ENCODE measurements at regions not wholly inside any gene's neighbourhood (a gene's known extent, or its start where the extent isn't known, plus 50 kb on each side); places are given as distances from the start of the nearest gene placed in this dataset.
A peak's percentile ranks its signal among the peaks of the same experiment; 100 is the strongest.

DNA sequence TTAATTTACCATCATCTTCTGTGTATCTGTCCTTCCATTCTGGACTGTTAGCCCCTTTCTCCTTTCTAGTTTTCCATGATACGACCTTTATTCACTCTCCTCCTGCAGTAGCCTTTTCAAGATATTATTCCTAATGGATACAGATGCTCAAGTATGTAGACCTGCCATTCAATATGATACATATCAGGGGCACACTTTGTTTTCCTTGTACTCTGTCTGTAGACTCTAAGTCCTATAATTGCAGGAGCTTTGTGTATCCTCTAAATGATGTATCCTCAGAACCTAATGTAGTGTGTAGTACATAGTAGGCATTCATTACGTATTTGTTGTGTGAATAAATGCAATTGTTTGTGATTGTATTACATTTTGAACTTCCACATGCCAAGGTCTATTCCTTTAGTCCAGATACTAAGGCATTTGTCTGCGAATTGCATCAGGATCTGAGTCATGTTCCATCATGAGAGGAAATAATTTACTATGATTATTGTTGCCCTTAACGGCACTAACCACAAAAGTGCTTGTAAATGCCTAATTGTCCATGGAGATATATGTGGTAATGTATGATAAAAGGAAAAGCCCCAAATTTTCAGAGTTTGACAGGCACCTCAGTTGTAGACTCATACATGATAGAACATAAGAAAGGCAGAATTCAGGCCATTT is 57.1 kb upstream of the IZUMO3 start:
- no peak for TF ChIP-seq CTCF (IDR thresholded peaks at IDR 0.05; ENCODE audit: poor library complexity, severe bottlenecking)
- DNase-seq (ENCODE audit: low spot score): no peak
- no peaks in the 10 kb centered on the region for H3K9me3 ChIP-seq (ENCODE audit: severe bottlenecking)
- peaks cover 22% of the 10 kb centered on the region for H3K4me1 ChIP-seq (ENCODE audit: insufficient read depth, poor library complexity, severe bottlenecking)
- no peak overlapping the region for H3K4me3 ChIP-seq (ENCODE audit: severe bottlenecking)
- H3K27me3 ChIP-seq (ENCODE audit: insufficient read depth, poor library complexity, severe bottlenecking): no peaks in the 10 kb centered on the region
- no peaks in the 10 kb centered on the region for H3K36me3 ChIP-seq (ENCODE audit: low read depth)
- ATAC-seq (ENCODE audit: low read depth): peak; percentile 96
- H3K27ac ChIP-seq (ENCODE audit: poor library complexity, severe bottlenecking): peak overlapping the region; percentile 35

Measured in RWPE2 (cell line).